Endothelial cell of umbilical vein (primary cell): ENCODE measurements at regions not wholly inside any gene's neighbourhood (a gene's known extent, or its start where the extent isn't known, plus 50 kb on each side); places are given as distances from the start of the nearest gene placed in this dataset.

Experiments used
- BruUV-seq: library from RNA; stranded (reverse); fragments of 400-500 nt; replicated peaks from 2 replicates; lab custom pipeline; 2021; lab: Mats Ljungman, UMichigan
- CTCF ChIA-PET: fragments of 300-600, 350-600 bp; sonication (Branson Sonifier 250); formaldehyde crosslinking; loops from one replicate; lab custom pipeline; 2021; ENCODE audit warnings: antibody characterized with exemption, inconsistent platforms; lab: Charles Lee
- POLR2A ChIA-PET: fragments of 300-600, 350-600 bp; sonication (Branson Sonifier 250); formaldehyde crosslinking; loops from one replicate; lab custom pipeline; 2021; ENCODE audit warnings: antibody characterized with exemption, inconsistent platforms; lab: Charles Lee
- DNase-seq: peaks from one replicate; pipeline ENCODE4 v3.0.0-alpha.2; 2011; ENCODE audit warnings: low read depth, low spot score
- FAIRE-seq: peaks from 2 replicates; lab custom pipeline; 2011; peaks lifted over from hg19 to GRCh38; lab: Jason Lieb, UNC
- H2AFZ ChIP-seq: 2 replicates; pipeline ENCODE4 v1.6.0; 2012; ENCODE audit warnings: low read depth, low read length, control low read depth, inconsistent platforms
- H3K27ac ChIP-seq: 2 replicates; pipeline ENCODE4 v1.5.1; 2011; ENCODE audit warnings: low read depth, mild to moderate bottlenecking, control low read depth, low read length, moderate library complexity; ENCODE audit not compliant: insufficient read depth
- H3K27me3 ChIP-seq, 2 experiments: 2 replicates each; pipeline versions ENCODE4 v1.6.0 to v1.6.1; 2011; ENCODE audit warnings: low read length in 2 of 2, mixed read lengths in 1 of 2; ENCODE audit not compliant: control insufficient read depth in 2 of 2, insufficient read depth in 2 of 2
- H3K36me3 ChIP-seq, 2 experiments: 2 replicates in 1 of 2; 3 replicates in 1 of 2; pipeline ENCODE4 v1.5.1; 2011; ENCODE audit warnings: low read length in 2 of 2, mild to moderate bottlenecking in 1 of 2, moderate library complexity in 1 of 2; ENCODE audit not compliant: control insufficient read depth in 2 of 2, insufficient read depth in 2 of 2; ENCODE audit errors: extremely low read depth in 1 of 2
- H3K4me1 ChIP-seq: 3 replicates; pipeline ENCODE4 v1.5.1; 2011; ENCODE audit warnings: mild to moderate bottlenecking, low read length; ENCODE audit not compliant: control insufficient read depth, insufficient read depth; ENCODE audit errors: extremely low read depth
- H3K4me2 ChIP-seq: 2 replicates; pipeline ENCODE4 v1.6.1; 2011; ENCODE audit warnings: low read length, control low read depth, mixed read lengths; ENCODE audit not compliant: insufficient read depth
- H3K4me3 ChIP-seq, 3 experiments: fragments of 200-600 bp in 1 of 3; sonication (generic), shearing (Covaris generic) in 1 of 3; replicated peaks in 1 of 3; 2 replicates each; pipeline ENCODE4 v1.5.1; 2011 to 2016; ENCODE audit warnings: control low read depth in 3 of 3, low read length in 3 of 3, mild to moderate bottlenecking in 2 of 3, inconsistent platforms in 1 of 3, low read depth in 1 of 3, moderate library complexity in 1 of 3; ENCODE audit not compliant: insufficient read depth in 1 of 3
- H3K79me2 ChIP-seq: 2 replicates; pipeline ENCODE4 v1.6.0; 2012; ENCODE audit warnings: low read length, inconsistent platforms; ENCODE audit not compliant: control insufficient read depth, insufficient read depth
- H3K9ac ChIP-seq: replicated peaks from 2 replicates; pipeline ENCODE3; 2011; ENCODE audit warnings: low read length, control low read depth; ENCODE audit not compliant: insufficient read depth; ENCODE audit errors: extremely low read depth
- H3K9me1 ChIP-seq: replicated peaks from 3 replicates; pipeline ENCODE4 v1.6.0; 2011; ENCODE audit warnings: mild to moderate bottlenecking, low read length; ENCODE audit not compliant: control insufficient read depth, insufficient read depth; ENCODE audit errors: extremely low read depth
- H3K9me3 ChIP-seq: replicated peaks from 2 replicates; pipeline ENCODE4 v1.5.1; 2012; ENCODE audit warnings: low read length, inconsistent platforms; ENCODE audit not compliant: control insufficient read depth, insufficient read depth
- H4K20me1 ChIP-seq: replicated peaks from 2 replicates; pipeline ENCODE3; 2011; ENCODE audit warnings: mild to moderate bottlenecking, low read length; ENCODE audit not compliant: control insufficient read depth, insufficient read depth; ENCODE audit errors: extremely low read depth
- EZH2 ChIP-seq: IDR thresholded peaks from 2 replicates; pipeline ENCODE4 v1.6.1; 2012; ENCODE audit warnings: borderline replicate concordance, low read depth, mild to moderate bottlenecking, moderate library complexity, low read length, inconsistent platforms; ENCODE audit not compliant: severe bottlenecking
- GATA2 ChIP-seq: IDR thresholded peaks from 2 replicates; pipeline ENCODE4 v1.7.0; 2011; ENCODE audit warnings: low read depth, mild to moderate bottlenecking, moderate library complexity, mixed read lengths, low read length; ENCODE audit not compliant: insufficient read length, insufficient read depth
- JUN ChIP-seq: IDR thresholded peaks from 2 replicates; pipeline ENCODE4 v1.6.1; 2011; ENCODE audit warnings: borderline replicate concordance, low read depth; ENCODE audit not compliant: insufficient read length, insufficient read depth
- MYC ChIP-seq: IDR thresholded peaks from one replicate; pipeline ENCODE4 v1.6.1; 2011; ENCODE audit warnings: mild to moderate bottlenecking, low read depth, low read length
- POLR2A ChIP-seq: IDR thresholded peaks from 2 replicates; pipeline ENCODE4 v1.6.1; 2012; ENCODE audit warnings: low read depth, mild to moderate bottlenecking, control low read depth, low read length
- POLR2AphosphoS5 ChIP-seq: IDR thresholded peaks from 2 replicates; pipeline ENCODE4 v1.6.1; 2012; ENCODE audit warnings: low read depth, mild to moderate bottlenecking, control low read depth, low read length, moderate library complexity; ENCODE audit not compliant: insufficient read depth
- dilution Hi-C: fragments of 300-500 bp; cut with MboI; formaldehyde crosslinking; loops from one replicate; pipeline ENCODE4 v1.15.0; 2019; ENCODE audit warnings: low sequenced_read_pairs; ENCODE audit not compliant: extremely low pct_ligation_motif_present
- intact Hi-C: fragments of 100-400 bp; cut with micrococcal nuclease; formaldehyde crosslinking; loops from one replicate; pipeline ENCODE4 v1.10.0; 2022
- TF ChIP-seq, protein P1 (sequence below): IDR thresholded peaks from 2 replicates; pipeline ENCODE4 v1.6.1; 2011; ENCODE audit not compliant: insufficient read depth, insufficient read length
- TF ChIP-seq, protein P2 (sequence below), 2 donors: IDR thresholded peaks; 1 replicate in 1 of 2; 2 replicates in 1 of 2; pipeline ENCODE4 v1.5.1; 2011; ENCODE audit warnings: low read length in 2 of 2, mild to moderate bottlenecking in 2 of 2, moderate library complexity in 2 of 2, control low read depth in 1 of 2, inconsistent platforms in 1 of 2, low read depth in 1 of 2; ENCODE audit not compliant: insufficient read depth in 1 of 2; ENCODE audit errors: extremely low read depth in 1 of 2

DNA sequence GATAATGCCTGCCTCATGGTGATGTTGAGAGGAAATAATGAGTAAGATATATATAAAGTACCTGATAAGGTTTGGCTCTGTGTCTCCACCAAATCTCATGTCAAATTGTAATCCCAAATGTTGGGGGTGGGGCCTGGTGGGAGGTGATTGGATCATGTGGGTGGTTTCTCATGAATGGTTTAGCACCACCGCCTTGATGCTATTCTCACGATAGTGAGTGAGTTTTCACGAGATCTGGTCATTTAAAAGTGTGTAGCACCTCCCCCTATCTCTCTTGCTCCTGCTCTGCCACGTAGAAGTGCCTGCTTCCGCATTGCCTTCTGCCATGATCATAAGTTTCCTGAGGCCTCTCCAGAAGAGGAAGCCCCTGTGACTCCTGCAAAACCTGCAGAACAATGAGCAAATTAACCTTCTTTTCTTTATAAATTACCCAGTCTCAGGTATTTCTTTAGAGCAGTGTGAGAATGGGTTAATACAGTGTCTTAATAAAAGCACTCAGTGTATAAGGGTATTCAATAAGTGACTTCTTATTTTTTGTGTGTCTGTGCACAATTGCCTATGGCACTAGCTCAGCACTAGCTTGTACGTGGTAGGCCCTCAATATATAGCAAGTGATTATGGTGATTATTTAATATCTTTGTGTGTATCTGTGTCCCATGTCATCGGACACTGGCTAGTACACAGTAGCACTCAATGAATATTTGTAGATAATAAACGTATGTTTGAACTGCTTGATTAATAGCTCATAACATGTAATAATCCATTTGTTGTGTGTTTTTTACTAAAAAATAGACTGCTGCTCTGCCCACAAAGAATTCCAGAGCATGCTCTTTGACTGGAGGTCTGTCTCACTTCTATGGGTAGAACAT lies 138.1 kb upstream of the LMNTD1 start:
- no peaks in the 10 kb centered on the region for H4K20me1 ChIP-seq
- no peak overlapping the region for H3K4me2 ChIP-seq
- H3K36me3 ChIP-seq, result no peaks in the 10 kb centered on the region
- H3K4me3 ChIP-seq, result no peak overlapping the region
- H2AFZ ChIP-seq, result no peak overlapping the region
- H3K9ac ChIP-seq, result no peak overlapping the region
- dilution Hi-C loops (no loop called here), intact Hi-C loops (loop anchor here (5.0 kb wide), 2 partner anchors 266 to 336 kb away; partner anchors contain the start of gene RASSF8)
- no peaks in the 10 kb centered on the region for H3K9me3 ChIP-seq
- H3K9me1 ChIP-seq, result no peaks in the 10 kb centered on the region
- peaks cover 19% of the 10 kb centered on the region for H3K4me1 ChIP-seq
- H3K79me2 ChIP-seq, result no peaks in the 10 kb centered on the region
- ChIA-PET POLR2A (no interaction called here), CTCF (no interaction called here)
- TF ChIP-seq POLR2A, result no peak
- TF ChIP-seq, protein P1, sequence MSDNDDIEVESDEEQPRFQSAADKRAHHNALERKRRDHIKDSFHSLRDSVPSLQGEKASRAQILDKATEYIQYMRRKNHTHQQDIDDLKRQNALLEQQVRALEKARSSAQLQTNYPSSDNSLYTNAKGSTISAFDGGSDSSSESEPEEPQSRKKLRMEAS, result no peak
- TF ChIP-seq EZH2, result no peak
- no peak for TF ChIP-seq POLR2AphosphoS5
- TF ChIP-seq GATA2, result no peak
- TF ChIP-seq JUN, result no peak
- TF ChIP-seq, protein P2, sequence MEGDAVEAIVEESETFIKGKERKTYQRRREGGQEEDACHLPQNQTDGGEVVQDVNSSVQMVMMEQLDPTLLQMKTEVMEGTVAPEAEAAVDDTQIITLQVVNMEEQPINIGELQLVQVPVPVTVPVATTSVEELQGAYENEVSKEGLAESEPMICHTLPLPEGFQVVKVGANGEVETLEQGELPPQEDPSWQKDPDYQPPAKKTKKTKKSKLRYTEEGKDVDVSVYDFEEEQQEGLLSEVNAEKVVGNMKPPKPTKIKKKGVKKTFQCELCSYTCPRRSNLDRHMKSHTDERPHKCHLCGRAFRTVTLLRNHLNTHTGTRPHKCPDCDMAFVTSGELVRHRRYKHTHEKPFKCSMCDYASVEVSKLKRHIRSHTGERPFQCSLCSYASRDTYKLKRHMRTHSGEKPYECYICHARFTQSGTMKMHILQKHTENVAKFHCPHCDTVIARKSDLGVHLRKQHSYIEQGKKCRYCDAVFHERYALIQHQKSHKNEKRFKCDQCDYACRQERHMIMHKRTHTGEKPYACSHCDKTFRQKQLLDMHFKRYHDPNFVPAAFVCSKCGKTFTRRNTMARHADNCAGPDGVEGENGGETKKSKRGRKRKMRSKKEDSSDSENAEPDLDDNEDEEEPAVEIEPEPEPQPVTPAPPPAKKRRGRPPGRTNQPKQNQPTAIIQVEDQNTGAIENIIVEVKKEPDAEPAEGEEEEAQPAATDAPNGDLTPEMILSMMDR (IDR thresholded peaks at IDR 0.05; ENCODE audit: extremely low read depth in 1 of 2, insufficient read depth in 1 of 2, low read depth in 1 of 2, low read length in 2 of 2), result no peak
- no peak for TF ChIP-seq MYC
- DNase-seq (no peak), FAIRE-seq (peak; percentile 37)
- no peaks in the 10 kb centered on the region for H3K27me3 ChIP-seq
- H3K27ac ChIP-seq, result no peak overlapping the region
- BruUV-seq, result no TSS peak
